ENCODE measurements at regions not wholly inside any gene's neighbourhood (a gene's known extent, or its start where the extent isn't known, plus 50 kb on each side); places are given as distances from the start of the nearest gene placed in this dataset.

GRCh38 chr12:126792411-126792810 lies 1474.6 kb upstream of the TMEM132C start:
- no peak for TF ChIP-seq GATA2 (IDR thresholded peaks at IDR 0.05; ENCODE audit: low read depth, low read length)
- no peak for TF ChIP-seq GATA3 (IDR thresholded peaks at IDR 0.05; ENCODE audit: low read depth, low read length)

Measured in SH-SY5Y (cell line).